BLaER1 treated with 17β-estradiol and CSF1 and Interleukin-3, amounts not matched to agents 10 nM and 100 nM (cell line): ENCODE measurements at regions not wholly inside any gene's neighbourhood (a gene's known extent, or its start where the extent isn't known, plus 50 kb on each side); places are given as distances from the start of the nearest gene placed in this dataset.

Experiments
- H3K27ac ChIP-seq, 11 experiments: shearing (Covaris generic); formaldehyde crosslinking; 2 replicates each; pipeline ENCODE4 v1.8.1; 2022
- H3K27me3 ChIP-seq, 11 experiments: shearing (Covaris generic); formaldehyde crosslinking; 2 replicates each; pipeline ENCODE4 v1.8.1; 2022
- H3K36me3 ChIP-seq, 11 experiments: shearing (Covaris generic); formaldehyde crosslinking; 2 replicates each; pipeline ENCODE4 v1.8.1; 2022
- H3K4me1 ChIP-seq, 10 experiments: shearing (Covaris generic); formaldehyde crosslinking; 2 replicates each; pipeline ENCODE4 v1.8.1; 2022
- H3K4me2 ChIP-seq, 11 experiments: shearing (Covaris generic); formaldehyde crosslinking; 2 replicates each; pipeline ENCODE4 v1.8.1; 2022
- H3K4me3 ChIP-seq, 10 experiments: shearing (Covaris generic); formaldehyde crosslinking; 2 replicates each; pipeline ENCODE4 v1.8.1; 2022
- H3K9ac ChIP-seq, 11 experiments: shearing (Covaris generic); formaldehyde crosslinking; 2 replicates each; pipeline ENCODE4 v1.8.1; 2022
- H3K9me3 ChIP-seq, 11 experiments: shearing (Covaris generic); formaldehyde crosslinking; replicated peaks in 1 of 11; 2 replicates each; pipeline ENCODE4 v1.8.1; 2022
- H4K20me1 ChIP-seq, 11 experiments: shearing (Covaris generic); formaldehyde crosslinking; 2 replicates each; pipeline ENCODE4 v1.8.1; 2022
- Cebpa-rat ChIP-seq, 11 experiments: shearing (Covaris generic); IDR thresholded peaks; 2 replicates each; pipeline ENCODE4 v1.8.1; 2022

- no peaks in the 10 kb centered on the region for H4K20me1 ChIP-seq
- H3K4me3 ChIP-seq = no peak overlapping the region
- H3K27ac ChIP-seq = no peak overlapping the region
- no peaks in the 10 kb centered on the region for H3K27me3 ChIP-seq
- H3K9ac ChIP-seq = no peak overlapping the region
- no peaks in the 10 kb centered on the region for H3K36me3 ChIP-seq
- no peak overlapping the region for H3K4me2 ChIP-seq
- H3K4me1 ChIP-seq = no peaks in the 10 kb centered on the region
- H3K9me3 ChIP-seq = peaks cover 0 to 5% (median 0%) of the 10 kb centered on the region in 11 experiments; a peak in 1 of 22 replicates
- no peak for TF ChIP-seq Cebpa-rat (IDR thresholded peaks at IDR 0.05)
Measured at GRCh38 chr11:28726432-28726831, 618.2 kb downstream of the METTL15 start.

DNA sequence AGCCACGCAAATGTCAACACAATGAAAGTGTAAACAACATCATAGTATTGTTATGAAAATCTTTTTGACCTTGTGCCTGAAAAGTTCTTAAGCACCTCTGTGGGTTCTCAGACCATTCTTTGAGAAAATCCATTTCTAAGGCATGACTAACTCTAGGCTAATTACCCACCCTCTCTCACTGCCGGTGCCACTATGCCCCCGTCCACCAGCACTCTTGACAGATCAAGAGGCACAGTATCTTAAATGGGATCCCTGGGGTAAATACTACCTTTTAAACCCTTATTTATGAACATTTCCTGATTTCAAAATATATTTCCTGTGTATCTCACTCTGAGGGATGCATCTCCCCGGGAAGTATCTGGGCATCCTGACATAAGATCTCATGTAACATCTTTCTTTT is 607.5 kb downstream of the METTL15 start:
- Histone ChIP-seq H3K9me3 (no peaks in the 10 kb centered on the region), H3K27me3 (no peaks in the 10 kb centered on the region), H3K27ac (no peak overlapping the region), H3K4me3 (no peak overlapping the region), H3K9ac (no peak overlapping the region), H3K36me3 (no peaks in the 10 kb centered on the region), H3K4me2 (peak overlapping the region in 2 of 11 experiments; percentile 9 to 19; a peak in 1 of 22 replicates), H3K4me1 (no peaks in the 10 kb centered on the region; a peak in 1 of 20 replicates), H4K20me1 (no peaks in the 10 kb centered on the region)
- no peak for TF ChIP-seq Cebpa-rat (IDR thresholded peaks at IDR 0.05)

DNA sequence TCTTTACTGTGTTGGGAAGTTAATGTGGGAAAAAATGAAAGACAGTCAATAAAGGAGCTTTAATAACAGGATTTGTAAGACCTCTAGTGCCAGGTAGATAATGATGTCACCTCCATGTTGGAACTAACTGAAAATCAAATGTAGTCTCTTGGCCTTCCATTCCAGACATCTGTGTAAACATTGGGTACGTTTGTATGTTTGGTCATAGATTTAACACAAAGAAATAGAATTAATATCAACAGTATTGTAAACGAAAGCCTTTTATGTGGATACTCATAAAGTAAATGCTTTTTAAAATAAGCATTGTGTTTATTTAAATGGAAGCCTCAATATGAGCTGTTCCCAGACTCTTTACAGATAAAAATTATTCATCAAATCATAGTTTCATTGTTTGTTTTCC is 605.7 kb downstream of the METTL15 start:
- Histone ChIP-seq H3K4me2 (no peak overlapping the region), H3K27ac (no peak overlapping the region), H3K9me3 (no peaks in the 10 kb centered on the region)

DNA sequence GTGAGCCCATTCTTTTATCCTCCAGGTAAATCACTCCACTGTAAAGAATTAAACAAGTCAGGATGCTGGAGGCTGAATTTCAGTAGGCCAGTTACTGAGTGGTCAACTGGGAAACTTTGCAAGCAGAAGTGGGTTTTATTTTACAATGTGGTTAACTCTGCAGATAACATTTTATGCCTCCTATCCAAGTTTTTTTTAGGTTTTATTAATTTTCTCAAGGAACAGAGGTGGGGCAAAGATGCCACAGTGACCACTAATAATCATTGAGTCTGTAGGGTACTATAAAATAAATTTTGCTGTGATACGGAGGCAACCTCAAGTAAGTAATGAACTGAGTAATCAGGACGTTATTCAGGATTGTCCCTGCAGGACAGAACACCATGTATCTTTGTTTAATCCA is 599.9 kb downstream of the METTL15 start:
- Histone ChIP-seq H3K27me3 (no peaks in the 10 kb centered on the region), H3K4me2 (no peak overlapping the region), H3K27ac (no peak overlapping the region), H3K4me1 (no peaks in the 10 kb centered on the region), H4K20me1 (no peaks in the 10 kb centered on the region), H3K9ac (no peak overlapping the region), H3K9me3 (no peaks in the 10 kb centered on the region), H3K4me3 (no peak overlapping the region), H3K36me3 (no peaks in the 10 kb centered on the region)
- no peak for TF ChIP-seq Cebpa-rat (IDR thresholded peaks at IDR 0.05)

More for the DNA sequence above, 605.7 kb downstream of the METTL15 start:
- H3K9ac ChIP-seq = no peak overlapping the region
- no peaks in the 10 kb centered on the region for H3K36me3 ChIP-seq
- no peaks in the 10 kb centered on the region; a peak in 1 of 20 replicates for H3K4me1 ChIP-seq
- no peaks in the 10 kb centered on the region for H3K27me3 ChIP-seq
- H3K4me3 ChIP-seq = no peak overlapping the region
- no peak for TF ChIP-seq Cebpa-rat (IDR thresholded peaks at IDR 0.05)
- no peaks in the 10 kb centered on the region for H4K20me1 ChIP-seq

DNA sequence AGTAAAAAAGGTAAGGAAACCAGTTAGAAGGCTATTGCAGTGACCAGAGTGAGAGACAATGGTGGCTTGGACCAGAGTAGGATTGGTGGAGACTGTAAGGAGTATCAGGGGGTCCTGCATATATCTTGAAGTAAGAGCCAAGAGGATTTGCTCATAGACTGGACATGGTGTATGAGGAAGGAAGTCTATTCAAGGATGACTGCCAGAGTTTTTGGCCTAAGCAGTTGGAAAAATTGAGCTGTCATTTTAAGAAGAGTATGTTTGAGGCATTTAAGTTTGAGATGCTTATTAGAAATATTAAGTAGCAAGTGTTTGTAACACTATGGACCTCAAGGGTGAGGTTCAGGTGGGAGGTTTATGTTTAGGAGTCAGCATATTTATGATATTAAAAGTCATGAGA is 596.6 kb downstream of the METTL15 start:
- no peaks in the 10 kb centered on the region for H3K9me3 ChIP-seq

DNA sequence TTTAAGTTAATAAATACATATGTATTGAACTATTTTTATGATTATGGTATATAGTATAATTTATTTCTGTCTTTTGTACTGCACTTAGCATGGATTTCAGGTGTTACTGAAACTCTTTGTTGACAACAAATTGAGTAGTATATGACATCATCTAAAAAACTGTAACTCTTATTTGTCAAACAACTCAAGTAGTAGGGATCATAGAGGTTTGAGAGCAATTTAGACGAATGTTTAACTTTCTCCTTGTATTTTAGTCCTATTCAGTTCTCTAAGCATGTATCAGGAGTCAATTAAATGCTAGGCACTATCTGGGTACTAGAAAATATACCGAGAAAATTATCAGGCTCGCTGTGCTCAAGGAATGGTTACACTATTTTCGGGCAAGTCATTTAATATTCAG is 595.2 kb downstream of the METTL15 start:
- Histone ChIP-seq H3K9ac (no peak overlapping the region), H3K27ac (no peak overlapping the region), H3K4me2 (no peak overlapping the region), H3K36me3 (no peaks in the 10 kb centered on the region), H4K20me1 (no peaks in the 10 kb centered on the region), H3K4me3 (no peak overlapping the region), H3K9me3 (no peaks in the 10 kb centered on the region), H3K4me1 (no peaks in the 10 kb centered on the region), H3K27me3 (peaks cover 0 to 16% (median 0%) of the 10 kb centered on the region in 11 experiments; a peak in 6 of 22 replicates)
- no peak for TF ChIP-seq Cebpa-rat (IDR thresholded peaks at IDR 0.05)

More for the DNA sequence above, 596.6 kb downstream of the METTL15 start:
- Histone ChIP-seq H3K4me1 (no peaks in the 10 kb centered on the region), H3K4me2 (no peak overlapping the region), H4K20me1 (no peaks in the 10 kb centered on the region), H3K27ac (no peak overlapping the region), H3K36me3 (no peaks in the 10 kb centered on the region), H3K27me3 (peaks cover 0 to 16% (median 0%) of the 10 kb centered on the region in 11 experiments; a peak in 6 of 22 replicates), H3K9ac (no peak overlapping the region), H3K4me3 (no peak overlapping the region)
- no peak for TF ChIP-seq Cebpa-rat (IDR thresholded peaks at IDR 0.05)

DNA sequence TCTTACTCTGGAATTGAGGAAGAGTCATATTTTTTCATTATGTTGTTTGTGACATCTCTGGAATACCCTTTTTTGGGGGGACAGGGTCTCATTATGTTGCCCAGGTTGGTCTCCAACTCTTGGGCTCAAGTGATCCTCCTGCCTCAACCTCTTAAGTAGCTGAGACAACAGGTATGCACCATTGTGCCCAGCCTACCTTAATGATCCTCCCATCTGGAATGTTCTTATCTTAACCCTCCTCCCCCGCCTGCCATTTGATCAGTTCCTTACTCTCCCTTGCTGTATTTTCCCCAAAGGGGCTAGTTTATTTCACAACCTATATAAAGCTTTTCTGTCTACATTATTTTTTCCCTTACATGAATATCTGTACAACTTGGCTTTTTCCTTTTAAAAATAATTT is 594.7 kb downstream of the METTL15 start:
- Histone ChIP-seq H3K27me3 (peaks cover 0 to 16% (median 0%) of the 10 kb centered on the region in 11 experiments; a peak in 6 of 22 replicates), H4K20me1 (no peaks in the 10 kb centered on the region), H3K4me3 (no peak overlapping the region), H3K27ac (no peak overlapping the region), H3K36me3 (no peaks in the 10 kb centered on the region), H3K9me3 (no peaks in the 10 kb centered on the region), H3K4me2 (no peak overlapping the region), H3K9ac (no peak overlapping the region), H3K4me1 (no peaks in the 10 kb centered on the region)
- no peak for TF ChIP-seq Cebpa-rat (IDR thresholded peaks at IDR 0.05)

DNA sequence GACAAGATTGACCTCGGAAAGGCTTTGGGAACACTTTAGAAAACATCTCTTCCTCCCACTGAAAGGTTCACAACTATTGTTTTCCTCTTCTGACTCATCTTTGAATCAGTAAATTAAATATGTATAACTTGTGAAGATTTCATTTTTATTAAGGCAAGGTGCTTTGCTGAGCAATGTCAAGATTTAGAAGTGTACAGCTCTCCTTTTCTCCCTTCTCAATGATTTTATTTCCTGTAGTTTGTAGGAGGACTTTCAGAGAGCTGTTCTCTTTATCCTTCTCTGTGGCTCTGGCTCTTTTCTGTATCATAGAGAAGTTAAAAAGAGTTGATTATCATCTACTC is 594.2 kb downstream of the METTL15 start:
- Histone ChIP-seq H3K9me3 (no peaks in the 10 kb centered on the region), H3K27me3 (peaks cover 0 to 16% (median 0%) of the 10 kb centered on the region in 11 experiments; a peak in 6 of 22 replicates), H3K4me1 (no peaks in the 10 kb centered on the region), H3K4me2 (no peak overlapping the region), H3K27ac (no peak overlapping the region), H3K9ac (no peak overlapping the region), H3K36me3 (no peaks in the 10 kb centered on the region), H4K20me1 (no peaks in the 10 kb centered on the region), H3K4me3 (no peak overlapping the region)
- TF ChIP-seq Cebpa-rat (IDR thresholded peaks at IDR 0.05) = no peak

GRCh38 chr11:28701760-28702449 is 593.7 kb downstream of the METTL15 start:
- H3K9me3 ChIP-seq = no peaks in the 10 kb centered on the region
- H3K36me3 ChIP-seq = no peaks in the 10 kb centered on the region
- H4K20me1 ChIP-seq = no peaks in the 10 kb centered on the region
- no peaks in the 10 kb centered on the region for H3K4me1 ChIP-seq
- H3K4me2 ChIP-seq = no peak overlapping the region
- H3K27ac ChIP-seq = no peak overlapping the region
- TF ChIP-seq Cebpa-rat (IDR thresholded peaks at IDR 0.05) = no peak
- no peak overlapping the region for H3K4me3 ChIP-seq
- no peak overlapping the region for H3K9ac ChIP-seq
- peaks cover 0 to 16% (median 0%) of the 10 kb centered on the region in 11 experiments; a peak in 6 of 22 replicates for H3K27me3 ChIP-seq

DNA sequence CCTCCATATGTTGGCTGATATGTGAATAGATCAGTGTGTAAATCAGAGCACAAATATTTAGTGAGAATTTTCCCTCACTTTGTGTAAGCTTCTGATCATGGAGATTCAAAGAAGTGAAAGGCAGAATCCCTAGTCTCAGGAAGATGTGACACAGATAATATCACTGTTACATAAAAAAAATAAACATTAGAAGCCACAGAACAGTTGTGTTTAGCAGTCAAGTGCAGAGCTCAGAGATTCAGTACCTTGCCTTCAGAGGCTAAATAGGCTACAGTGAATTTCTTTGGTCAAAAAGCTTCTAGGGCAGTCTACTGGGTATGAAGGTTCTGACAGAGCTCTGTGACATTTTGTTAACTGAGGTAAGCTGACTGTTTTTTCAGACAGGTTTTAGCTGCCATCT is 591.5 kb downstream of the METTL15 start:
- no peak overlapping the region for H3K27ac ChIP-seq
- H4K20me1 ChIP-seq = no peaks in the 10 kb centered on the region

More for the DNA sequence above, 591.5 kb downstream of the METTL15 start:
- no peak overlapping the region for H3K9ac ChIP-seq
- peaks cover 0 to 16% (median 0%) of the 10 kb centered on the region in 11 experiments; a peak in 6 of 22 replicates for H3K27me3 ChIP-seq
- no peak overlapping the region for H3K4me2 ChIP-seq
- H3K4me3 ChIP-seq = no peak overlapping the region
- no peaks in the 10 kb centered on the region for H3K9me3 ChIP-seq
- TF ChIP-seq Cebpa-rat (IDR thresholded peaks at IDR 0.05) = no peak
- H3K4me1 ChIP-seq = peaks cover 0 to 14% (median 5%) of the 10 kb centered on the region in 10 experiments; a peak in 7 of 20 replicates
- no peaks in the 10 kb centered on the region for H3K36me3 ChIP-seq
